ENCODE measurements at regions not wholly inside any gene's neighbourhood (a gene's known extent, or its start where the extent isn't known, plus 50 kb on each side); places are given as distances from the start of the nearest gene placed in this dataset.

GRCh38 chr4:166673911-166674310, 560.4 kb downstream of the SPOCK3 start:
- no TSS peak for BruUV-seq (replicated peaks)
- no peak for TF ChIP-seq EZH2 (IDR thresholded peaks at IDR 0.05; ENCODE audit: borderline replicate concordance, low read depth, low read length, poor library complexity, severe bottlenecking)
- TF ChIP-seq, protein P1, sequence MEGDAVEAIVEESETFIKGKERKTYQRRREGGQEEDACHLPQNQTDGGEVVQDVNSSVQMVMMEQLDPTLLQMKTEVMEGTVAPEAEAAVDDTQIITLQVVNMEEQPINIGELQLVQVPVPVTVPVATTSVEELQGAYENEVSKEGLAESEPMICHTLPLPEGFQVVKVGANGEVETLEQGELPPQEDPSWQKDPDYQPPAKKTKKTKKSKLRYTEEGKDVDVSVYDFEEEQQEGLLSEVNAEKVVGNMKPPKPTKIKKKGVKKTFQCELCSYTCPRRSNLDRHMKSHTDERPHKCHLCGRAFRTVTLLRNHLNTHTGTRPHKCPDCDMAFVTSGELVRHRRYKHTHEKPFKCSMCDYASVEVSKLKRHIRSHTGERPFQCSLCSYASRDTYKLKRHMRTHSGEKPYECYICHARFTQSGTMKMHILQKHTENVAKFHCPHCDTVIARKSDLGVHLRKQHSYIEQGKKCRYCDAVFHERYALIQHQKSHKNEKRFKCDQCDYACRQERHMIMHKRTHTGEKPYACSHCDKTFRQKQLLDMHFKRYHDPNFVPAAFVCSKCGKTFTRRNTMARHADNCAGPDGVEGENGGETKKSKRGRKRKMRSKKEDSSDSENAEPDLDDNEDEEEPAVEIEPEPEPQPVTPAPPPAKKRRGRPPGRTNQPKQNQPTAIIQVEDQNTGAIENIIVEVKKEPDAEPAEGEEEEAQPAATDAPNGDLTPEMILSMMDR (conservative IDR thresholded peaks at IDR 0.05; ENCODE audit: low read depth, low read length) = no peak

GRCh38 chr4:166675411-166675810, 558.9 kb downstream of the SPOCK3 start:
- Histone ChIP-seq H3K4me1 (ENCODE audit: insufficient read depth, low read length, poor library complexity, severe bottlenecking) (no peaks in the 10 kb centered on the region), H3K27ac (ENCODE audit: low read depth, low read length, poor library complexity, severe bottlenecking) (no peak overlapping the region), H3K9me3 (ENCODE audit: low read depth, low read length, poor library complexity, severe bottlenecking) (no peaks in the 10 kb centered on the region), H3K4me3 (ENCODE audit: low read depth, low read length, poor library complexity, severe bottlenecking) (no peak overlapping the region), H3K27me3 (replicated peaks; ENCODE audit: insufficient read depth, low read depth, low read length, poor library complexity) (no peaks in the 10 kb centered on the region), H3K36me3 (ENCODE audit: insufficient read depth, low read length, poor library complexity, severe bottlenecking) (no peaks in the 10 kb centered on the region)
- intact Hi-C loops (cut with micrococcal nuclease; ENCODE audit: unreplicated experiment) = no loop called here
- POLR2A ChIA-PET (ENCODE audit: low non-redundant PET) = no interaction called here
- DNase-seq (ENCODE audit: low spot score) = no peak
- no TSS peak for BruUV-seq (replicated peaks)
- TF ChIP-seq, protein P1 (conservative IDR thresholded peaks at IDR 0.05; ENCODE audit: low read depth, low read length) = no peak
- no peak for TF ChIP-seq EZH2 (IDR thresholded peaks at IDR 0.05; ENCODE audit: borderline replicate concordance, low read depth, low read length, poor library complexity, severe bottlenecking)
- CTCF ChIA-PET = no interaction called here

More at GRCh38 chr4:166673911-166674310, 560.4 kb downstream of the SPOCK3 start:
- Histone ChIP-seq H3K4me1 (ENCODE audit: insufficient read depth, low read length, poor library complexity, severe bottlenecking) (no peaks in the 10 kb centered on the region), H3K9me3 (ENCODE audit: low read depth, low read length, poor library complexity, severe bottlenecking) (no peaks in the 10 kb centered on the region), H3K36me3 (ENCODE audit: insufficient read depth, low read length, poor library complexity, severe bottlenecking) (no peaks in the 10 kb centered on the region), H3K27ac (ENCODE audit: low read depth, low read length, poor library complexity, severe bottlenecking) (no peak overlapping the region), H3K4me3 (ENCODE audit: low read depth, low read length, poor library complexity, severe bottlenecking) (no peak overlapping the region), H3K27me3 (replicated peaks; ENCODE audit: insufficient read depth, low read depth, low read length, poor library complexity) (no peaks in the 10 kb centered on the region)
- ChIA-PET CTCF (no interaction called here), POLR2A (ENCODE audit: low non-redundant PET) (no interaction called here)
- intact Hi-C loops (cut with micrococcal nuclease; ENCODE audit: unreplicated experiment) = no loop called here
- DNase-seq (ENCODE audit: low spot score) = no peak

DNA sequence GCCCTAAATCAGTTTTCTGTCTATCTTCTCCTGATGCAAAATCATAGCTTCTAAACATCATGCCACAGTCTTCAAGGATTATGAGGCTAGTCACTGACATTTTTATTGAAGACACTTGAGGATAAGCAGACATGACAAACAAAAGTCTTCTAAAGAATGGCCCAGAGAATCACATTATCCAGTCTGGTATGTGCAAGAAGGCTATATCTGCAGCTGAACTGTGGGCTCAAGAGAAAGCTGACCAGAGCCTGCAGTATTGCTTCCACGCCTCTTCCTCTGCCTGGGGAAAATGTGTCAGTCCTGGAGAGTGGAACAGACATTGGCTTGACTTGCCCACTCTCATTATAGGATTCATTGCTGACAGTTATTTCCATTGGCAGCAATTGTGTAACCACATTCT, 553.5 kb downstream of the SPOCK3 start:
- POLR2A ChIA-PET (ENCODE audit: low non-redundant PET) = no interaction called here
- DNase-seq (ENCODE audit: low spot score) = no peak
- H3K4me3 ChIP-seq (ENCODE audit: low read depth, low read length, poor library complexity, severe bottlenecking) = no peak overlapping the region
- CTCF ChIA-PET = no interaction called here
- BruUV-seq (replicated peaks) = no TSS peak
- no peak for TF ChIP-seq EZH2 (IDR thresholded peaks at IDR 0.05; ENCODE audit: borderline replicate concordance, low read depth, low read length, poor library complexity, severe bottlenecking)
- TF ChIP-seq, protein P1 (conservative IDR thresholded peaks at IDR 0.05; ENCODE audit: low read depth, low read length) = no peak
- intact Hi-C loops (cut with micrococcal nuclease; ENCODE audit: unreplicated experiment) = no loop called here
- no peaks in the 10 kb centered on the region for H3K9me3 ChIP-seq (ENCODE audit: low read depth, low read length, poor library complexity, severe bottlenecking)
- H3K4me1 ChIP-seq (ENCODE audit: insufficient read depth, low read length, poor library complexity, severe bottlenecking) = no peaks in the 10 kb centered on the region
- H3K36me3 ChIP-seq (ENCODE audit: insufficient read depth, low read length, poor library complexity, severe bottlenecking) = no peaks in the 10 kb centered on the region
- no peak overlapping the region for H3K27ac ChIP-seq (ENCODE audit: low read depth, low read length, poor library complexity, severe bottlenecking)
- H3K27me3 ChIP-seq (replicated peaks; ENCODE audit: insufficient read depth, low read depth, low read length, poor library complexity) = no peaks in the 10 kb centered on the region
